ENCODE measurements at regions not wholly inside any gene's neighbourhood (a gene's known extent, or its start where the extent isn't known, plus 50 kb on each side); places are given as distances from the start of the nearest gene placed in this dataset.

DNA sequence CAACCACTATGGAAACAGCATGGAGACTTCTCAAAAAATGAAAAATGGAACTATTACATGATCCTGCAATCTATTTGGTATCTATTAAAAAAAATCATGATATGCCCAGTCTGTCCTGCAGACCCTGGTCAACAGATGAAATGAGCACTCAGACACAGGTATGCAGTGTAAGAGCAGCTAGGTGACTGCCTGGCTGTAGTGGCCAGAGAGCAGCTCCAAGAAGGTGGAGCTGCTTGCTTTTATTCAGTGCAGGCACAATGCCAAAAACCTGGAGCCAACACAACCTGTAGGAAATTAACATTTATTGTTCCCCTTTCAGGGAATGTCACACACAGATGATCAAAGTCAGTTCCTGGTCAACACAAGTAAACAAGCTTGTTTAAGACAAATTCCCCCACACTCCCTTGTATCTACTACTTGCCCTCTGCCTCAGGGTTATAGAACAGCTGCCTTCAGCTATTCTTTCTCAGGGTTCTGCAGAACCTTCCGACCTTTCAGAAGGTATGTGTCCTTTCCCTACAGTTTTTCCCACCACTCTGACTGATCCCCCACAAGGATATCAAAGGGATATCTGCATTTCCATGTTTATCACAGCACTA is 933.7 kb upstream of the SLITRK5 start:
- DNase-seq (ENCODE audit: low spot score) = no peak

DNA sequence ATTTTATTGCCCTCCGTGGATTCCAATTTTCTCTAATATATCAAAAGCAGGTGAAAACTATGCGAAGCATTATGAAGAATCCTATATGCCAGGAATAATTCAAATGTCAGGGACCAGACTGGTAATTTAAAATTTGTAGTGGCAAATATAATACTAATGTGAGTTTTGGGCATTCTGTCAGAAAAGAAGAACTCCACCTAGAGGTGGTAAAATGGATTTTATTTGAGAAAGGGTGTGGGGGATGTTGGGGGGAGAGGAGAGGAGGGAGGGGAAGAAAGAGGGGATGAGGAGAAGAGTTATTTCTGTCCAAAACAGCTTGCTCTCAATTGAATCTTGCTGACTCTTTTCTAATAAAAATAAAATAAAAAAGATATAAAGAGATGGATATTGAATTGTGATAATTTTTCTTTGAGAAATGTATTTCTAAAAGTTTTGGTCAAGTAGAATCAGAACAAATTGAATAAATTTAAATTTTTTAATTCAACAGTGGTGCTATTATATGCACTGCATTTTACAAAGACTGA is 929.3 kb upstream of the SLITRK5 start:
- no peak for DNase-seq (ENCODE audit: low spot score)

DNA sequence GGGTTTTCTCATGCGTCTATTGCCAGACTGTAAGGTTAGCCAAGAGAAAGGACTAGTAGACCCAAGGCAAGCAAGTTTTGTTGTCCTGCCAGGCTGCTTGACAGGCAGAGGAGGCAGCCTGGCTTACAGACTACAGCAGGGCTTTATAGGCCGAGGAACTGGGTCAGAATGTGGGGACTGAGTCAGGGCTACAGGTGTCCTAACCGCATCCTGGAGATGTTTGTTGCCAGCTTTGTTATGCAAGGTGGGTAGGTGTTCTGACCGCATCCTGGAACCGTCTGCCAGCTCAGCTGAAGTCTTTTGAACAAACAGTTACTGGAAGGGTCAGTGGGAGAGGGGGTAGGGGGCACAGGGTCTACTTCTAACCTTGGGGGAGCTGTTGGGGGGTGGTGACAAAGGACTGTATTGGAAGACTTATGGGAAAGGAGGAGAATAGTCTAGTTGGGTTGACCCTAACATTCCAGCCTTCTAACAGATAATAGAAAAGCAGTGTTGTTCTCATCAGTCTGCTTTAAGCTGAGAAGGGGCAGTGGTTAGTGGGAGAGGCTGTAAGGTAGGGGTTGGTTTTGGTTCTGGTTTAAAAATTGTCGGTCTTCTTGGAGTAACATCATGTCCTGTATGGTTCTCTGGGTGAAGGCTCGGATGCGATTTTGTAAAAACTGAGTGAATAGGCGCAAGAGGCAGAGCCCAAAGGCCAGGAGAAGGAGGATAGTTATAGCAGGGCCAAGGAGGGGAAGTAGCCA is 913.8 kb upstream of the SLITRK5 start:
- peak; percentile 12 for DNase-seq (ENCODE audit: low spot score)

DNA sequence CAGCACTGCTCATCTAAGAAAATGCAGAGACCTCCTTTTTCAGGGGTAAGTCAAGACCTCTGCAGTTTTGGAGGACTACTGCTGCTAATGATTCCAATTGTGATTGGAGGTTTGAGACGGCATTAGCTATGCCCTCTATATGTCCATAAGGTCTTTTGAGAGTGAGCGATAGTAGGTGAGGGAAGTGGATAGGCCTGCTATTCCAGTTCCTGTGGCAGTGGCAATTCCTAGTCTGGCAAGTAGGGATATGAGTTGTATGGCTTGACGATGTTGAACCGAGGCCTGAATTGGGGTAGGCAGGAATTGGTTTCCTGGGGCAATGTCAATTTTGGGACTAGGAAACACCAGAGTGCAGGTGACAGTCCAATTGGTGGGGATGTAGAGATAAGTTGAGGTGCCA is 913.1 kb upstream of the SLITRK5 start:
- no peak for DNase-seq (ENCODE audit: low spot score)

DNA sequence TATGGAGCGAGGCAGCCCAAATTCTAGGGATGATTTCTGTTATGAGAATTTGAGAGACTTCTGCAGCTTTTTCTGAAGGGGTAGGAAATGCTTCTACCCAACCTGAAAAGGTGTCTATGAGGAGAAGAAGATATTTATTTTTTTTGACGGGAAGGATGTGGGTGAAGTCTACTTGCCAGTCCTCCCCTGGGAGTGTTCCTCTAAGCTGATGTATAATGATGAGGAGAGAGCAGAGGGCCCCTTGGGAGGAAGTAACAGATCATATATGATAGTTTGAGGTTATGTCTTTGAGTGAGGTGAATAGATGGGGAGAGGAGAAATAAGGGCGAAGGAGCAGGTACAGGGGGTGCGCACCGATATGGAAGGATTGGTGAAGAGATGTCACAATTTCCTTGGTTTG is 910.6 kb upstream of the SLITRK5 start:
- DNase-seq (ENCODE audit: low spot score) = no peak

DNA sequence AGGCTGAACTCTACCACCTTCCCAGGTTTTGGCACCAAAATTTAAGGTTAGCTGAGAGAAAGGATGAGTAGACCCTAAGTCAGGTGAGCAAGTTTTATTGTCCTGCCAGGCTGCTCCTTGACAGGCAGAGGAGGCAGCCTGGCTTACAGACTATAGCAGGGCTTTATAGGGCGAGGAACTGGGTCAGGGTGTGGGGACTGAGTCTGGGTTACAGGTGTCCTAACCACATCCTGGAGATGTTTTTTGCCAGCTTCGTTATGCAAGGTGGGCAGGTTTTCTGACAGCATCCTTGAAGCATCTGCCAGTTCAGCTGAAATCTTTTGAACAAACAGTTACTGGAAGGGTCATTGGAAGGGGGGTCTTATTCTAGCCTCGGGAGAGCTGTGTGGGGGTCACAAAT is 905.7 kb upstream of the SLITRK5 start:
- DNase-seq (ENCODE audit: low spot score) = no peak

DNA sequence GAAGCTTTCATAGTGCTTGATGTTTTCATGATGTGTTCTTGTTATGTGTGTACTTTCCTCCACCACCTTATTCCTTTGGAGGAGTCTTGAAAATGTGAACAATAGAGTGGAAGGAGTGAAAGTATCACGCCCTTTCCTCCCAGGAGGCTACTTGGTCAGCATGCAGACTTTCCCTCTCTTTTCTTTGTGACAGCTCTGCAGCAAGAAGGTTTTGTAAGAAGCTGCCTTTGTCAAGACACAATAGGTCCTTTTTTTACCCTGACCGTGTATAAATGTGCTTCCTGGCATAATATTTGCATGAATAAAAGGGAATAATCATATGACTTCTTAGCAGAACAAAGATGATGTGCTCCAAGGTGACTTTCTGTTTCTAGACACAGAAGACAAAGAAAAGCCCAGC is 882.6 kb upstream of the SLITRK5 start:
- no peak for DNase-seq (ENCODE audit: low spot score)

DNA sequence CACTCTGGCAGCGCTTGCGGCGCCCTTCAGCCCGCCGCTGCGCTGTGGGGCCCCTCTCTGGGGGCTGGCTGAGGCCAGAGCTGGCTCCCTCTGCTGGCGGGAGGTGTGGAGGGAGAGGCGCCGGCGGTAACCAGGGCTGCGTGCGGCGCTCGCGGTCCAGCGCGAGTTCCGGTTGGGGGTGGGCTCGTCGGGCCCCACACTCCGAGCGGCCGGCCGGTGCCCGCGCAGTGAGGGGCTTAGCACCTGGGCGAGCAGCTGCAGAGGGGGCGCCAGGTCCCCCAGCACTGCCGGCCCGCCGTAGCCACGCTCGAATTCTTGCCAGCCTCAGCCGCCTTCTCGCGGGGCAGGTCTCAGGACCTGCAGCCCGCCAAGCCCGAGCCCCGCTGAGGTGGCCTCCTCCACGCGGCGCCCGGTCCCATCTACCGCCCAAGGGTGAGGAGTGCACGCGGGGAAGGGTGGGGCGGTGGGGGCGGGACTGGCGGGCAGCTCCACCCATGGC is 879.0 kb upstream of the SLITRK5 start:
- no peak for DNase-seq (ENCODE audit: low spot score)

DNA sequence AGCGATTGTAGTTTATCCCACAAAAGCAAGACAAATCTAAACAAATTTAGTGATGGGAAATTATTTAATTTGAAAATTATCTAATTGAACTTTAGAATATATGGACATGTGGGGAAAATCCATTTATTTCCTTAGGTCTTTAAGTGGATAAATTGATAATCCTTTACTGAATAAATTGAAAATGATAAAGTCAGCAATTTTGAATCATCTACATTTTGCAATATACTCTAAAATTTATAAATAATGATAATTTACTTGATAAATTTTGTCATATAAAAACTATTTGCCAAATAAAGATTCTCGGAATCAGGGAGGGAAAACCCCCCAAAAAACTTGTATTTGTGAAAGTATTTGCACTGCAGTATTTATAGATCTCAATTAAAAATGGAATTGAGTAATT is 875.3 kb upstream of the SLITRK5 start:
- no peak for DNase-seq (ENCODE audit: low spot score)

DNA sequence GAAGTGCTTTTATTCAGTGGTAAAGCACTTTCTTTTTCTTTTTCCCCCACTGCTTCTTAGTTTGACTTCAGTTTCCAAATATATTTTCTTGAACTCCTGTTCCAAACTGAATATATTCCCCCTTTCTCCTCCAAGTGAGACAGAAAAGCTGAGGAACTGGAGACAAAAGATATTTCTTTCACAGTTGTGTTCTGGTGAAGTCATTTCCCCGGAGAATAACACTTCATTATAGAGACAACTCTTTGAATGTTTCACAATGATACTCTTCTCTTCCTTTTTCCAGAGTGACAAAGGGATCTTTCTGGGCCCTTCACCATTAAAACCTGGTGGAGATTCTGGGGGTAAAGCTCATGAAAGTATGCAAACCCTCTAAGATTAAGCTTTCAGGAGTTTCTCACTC is 860.8 kb upstream of the SLITRK5 start:
- DNase-seq (ENCODE audit: low spot score) = no peak

DNA sequence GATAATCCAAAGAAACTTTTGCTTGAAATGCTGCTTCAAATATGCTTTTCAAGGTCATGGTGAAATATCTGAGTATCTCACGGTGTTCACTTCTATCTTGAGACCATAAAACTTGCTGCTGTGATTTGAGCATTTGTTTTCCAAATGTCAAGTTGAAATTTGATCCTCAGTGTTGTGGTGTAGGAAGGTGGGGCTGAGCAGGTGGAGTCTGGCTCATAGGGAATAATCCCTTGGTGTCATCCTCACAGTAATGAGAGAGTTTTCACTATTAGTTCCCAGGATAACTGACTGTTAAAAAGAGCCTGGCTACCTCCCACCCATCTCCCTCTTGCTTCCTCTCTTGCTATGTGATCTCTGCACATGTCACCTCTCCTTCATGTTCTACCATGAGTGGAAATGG is 858.0 kb upstream of the SLITRK5 start:
- DNase-seq (ENCODE audit: low spot score) = no peak

DNA sequence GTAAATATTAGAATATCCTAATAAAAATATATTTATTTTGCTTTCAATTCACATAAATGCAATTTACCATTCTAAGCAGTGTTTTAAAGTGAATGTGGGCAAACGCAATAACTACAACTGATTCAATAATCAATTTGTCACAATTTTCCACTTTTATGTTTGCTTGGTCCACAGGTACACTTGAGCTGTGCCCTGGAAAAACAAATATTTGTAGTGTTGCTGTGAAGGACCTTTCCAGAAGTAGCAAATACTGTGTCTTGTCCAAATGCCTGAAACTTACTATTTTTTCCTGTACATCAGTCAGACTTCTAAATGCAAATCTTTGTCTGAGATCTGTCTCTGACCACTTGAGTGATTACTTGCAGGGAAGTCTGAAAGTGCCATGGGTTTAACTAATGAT is 845.8 kb upstream of the SLITRK5 start:
- DNase-seq (ENCODE audit: low spot score) = no peak

DNA sequence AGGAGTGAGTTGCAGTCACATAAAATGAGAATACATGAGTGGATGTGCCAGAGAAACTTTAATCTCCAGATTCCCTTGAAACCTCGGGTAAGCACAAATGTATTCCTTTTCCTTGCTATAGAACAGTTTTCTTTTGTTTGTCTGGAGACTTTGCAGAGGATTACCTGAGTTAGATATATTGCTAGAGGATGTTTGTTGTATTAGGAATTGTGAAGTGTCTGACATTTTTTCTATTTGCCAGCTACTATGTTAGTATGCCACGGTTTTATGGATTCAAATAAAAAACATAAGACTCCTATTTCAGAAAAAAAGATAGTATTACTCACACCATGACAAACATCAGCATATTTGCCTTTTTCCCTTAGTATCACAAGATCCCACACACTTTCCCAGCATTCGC is 844.9 kb upstream of the SLITRK5 start:
- no peak for DNase-seq (ENCODE audit: low spot score)

DNA sequence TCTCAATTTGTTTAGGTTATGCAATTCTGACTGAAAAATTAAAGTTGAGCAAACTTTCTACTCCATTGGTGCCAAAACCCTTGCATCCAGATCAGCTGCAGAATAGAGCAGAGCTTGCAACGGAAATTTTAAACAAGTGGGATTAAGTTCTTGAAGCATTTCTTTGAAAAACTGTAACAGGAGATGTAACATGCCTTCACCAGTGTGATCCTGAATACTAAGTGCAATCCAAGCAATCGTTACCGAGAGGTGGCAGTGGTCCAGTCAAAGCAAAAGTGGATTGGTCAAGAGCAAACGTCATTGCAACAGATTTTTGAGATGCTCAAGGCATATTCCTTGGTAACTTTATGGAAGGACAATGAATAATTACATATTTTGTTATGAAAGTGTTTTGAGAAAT is 841.1 kb upstream of the SLITRK5 start:
- no peak for DNase-seq (ENCODE audit: low spot score)

DNA sequence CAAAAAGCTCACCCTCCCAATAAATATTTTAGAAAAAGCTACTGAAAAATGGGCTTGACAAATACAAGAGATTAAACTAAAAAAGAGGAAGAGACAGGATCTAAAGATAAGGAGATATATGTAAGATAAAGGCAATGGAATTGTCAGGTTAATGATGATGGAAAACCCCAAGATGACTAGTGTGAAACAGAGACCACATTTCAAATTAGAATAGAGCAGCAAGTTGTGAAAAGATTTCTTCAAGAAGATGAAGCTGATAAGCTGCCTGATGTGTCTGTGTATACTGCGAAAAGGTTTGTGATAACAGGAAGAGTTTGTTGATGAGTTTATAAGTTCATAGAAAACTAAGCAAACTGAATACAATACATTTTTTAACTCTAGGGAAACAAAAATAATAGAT is 840.1 kb upstream of the SLITRK5 start:
- no peak for DNase-seq (ENCODE audit: low spot score)

DNA sequence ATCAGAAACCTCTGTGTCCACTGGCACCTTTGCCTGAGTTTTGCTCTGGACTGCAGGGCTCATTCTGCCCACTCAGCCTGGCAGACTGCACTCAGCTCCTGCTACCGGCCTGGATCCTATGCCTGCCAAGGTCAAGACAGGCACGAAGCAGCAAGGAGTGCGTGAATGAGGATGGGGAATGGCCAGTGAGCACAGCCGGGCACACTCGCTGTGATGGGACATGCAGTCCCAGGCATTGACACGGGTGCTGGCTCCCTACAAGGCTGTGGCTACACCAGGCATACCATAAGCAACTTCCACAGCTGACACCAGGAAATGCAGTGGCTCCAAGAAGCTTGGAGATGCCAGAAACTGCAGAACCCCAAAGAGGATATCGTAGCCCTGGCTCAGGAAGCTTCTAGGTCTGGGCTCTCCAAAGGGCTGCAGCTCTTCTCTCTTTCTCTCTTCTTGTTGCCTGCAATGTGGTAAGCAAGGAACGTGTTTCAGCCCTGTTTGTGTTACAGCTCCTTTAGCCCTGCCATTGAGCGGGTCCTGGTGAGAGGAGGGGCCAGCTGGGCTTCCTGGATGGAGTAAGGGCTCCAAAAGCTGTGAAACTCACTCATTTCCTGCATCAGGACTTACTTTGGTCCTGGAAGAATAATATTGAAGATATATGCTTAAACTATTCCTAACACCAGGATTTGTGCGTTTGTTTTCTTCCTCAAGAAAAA is 832.6 kb upstream of the SLITRK5 start:
- no peak for DNase-seq (ENCODE audit: low spot score)

DNA sequence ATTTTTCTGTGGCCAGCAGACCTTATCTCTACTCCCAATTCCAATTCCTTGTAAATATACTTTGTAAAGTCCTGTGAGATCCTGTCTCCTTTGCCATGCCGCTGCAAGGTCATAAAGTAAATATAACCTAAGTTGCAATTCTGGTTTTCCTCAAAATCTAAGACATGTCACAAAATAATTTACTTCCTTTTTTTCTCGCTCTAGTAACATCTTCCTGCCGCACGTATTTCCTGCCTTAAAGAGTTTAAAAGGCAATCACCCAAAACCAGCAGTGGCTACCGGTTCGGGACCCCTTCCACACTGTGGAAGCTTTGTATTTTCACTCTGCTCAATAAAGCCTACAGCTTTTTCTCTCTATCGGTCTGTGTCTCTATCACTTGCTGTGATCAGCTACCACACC is 832.0 kb upstream of the SLITRK5 start:
- DNase-seq (ENCODE audit: low spot score) = no peak

DNA sequence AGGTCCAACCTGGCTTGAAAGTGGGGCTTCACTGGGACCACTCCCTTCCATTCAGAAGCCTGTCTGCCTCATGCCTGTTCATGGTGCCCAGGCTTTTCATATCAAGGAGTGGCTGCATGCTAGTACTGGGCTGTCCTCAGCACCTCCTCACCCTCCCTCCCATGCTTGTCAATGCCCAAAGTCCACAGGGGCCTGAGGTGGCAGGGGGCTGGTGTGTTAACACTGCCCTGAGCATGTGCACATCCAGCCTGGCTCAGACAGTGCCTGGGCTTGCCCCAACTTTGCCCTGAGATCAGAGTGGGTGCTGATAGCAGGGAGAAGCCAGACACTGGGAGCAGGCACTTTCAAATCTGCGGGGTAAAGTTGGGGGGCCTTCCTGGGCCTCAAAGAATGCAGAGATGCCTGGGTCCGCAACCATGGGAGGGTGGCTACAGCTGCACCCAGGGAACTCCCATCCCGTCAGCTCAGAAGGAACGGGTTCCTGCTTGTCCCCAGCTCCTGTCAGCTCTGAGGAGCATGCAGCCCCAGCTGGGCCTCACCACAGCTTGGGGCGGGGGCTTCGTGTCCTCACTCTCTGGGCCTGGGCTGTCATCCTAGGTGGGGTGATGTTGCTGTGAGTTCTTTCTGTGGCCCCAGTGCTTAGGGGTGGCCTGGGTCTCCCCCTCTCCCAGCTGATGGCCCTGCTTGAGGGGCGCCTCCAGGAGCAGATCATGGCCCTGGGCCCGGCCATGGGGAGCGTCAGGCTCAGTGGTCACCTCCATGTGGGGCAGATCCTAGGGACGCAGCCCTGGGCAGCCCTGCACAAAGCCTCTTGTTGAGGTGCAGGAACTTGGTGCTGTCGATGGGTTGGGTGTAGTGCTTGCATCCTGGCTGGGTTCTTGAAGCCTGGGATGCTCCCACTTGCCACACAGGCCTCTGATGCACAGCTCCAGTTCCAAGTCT is 830.6 kb upstream of the SLITRK5 start:
- DNase-seq (ENCODE audit: low spot score) = no peak

DNA sequence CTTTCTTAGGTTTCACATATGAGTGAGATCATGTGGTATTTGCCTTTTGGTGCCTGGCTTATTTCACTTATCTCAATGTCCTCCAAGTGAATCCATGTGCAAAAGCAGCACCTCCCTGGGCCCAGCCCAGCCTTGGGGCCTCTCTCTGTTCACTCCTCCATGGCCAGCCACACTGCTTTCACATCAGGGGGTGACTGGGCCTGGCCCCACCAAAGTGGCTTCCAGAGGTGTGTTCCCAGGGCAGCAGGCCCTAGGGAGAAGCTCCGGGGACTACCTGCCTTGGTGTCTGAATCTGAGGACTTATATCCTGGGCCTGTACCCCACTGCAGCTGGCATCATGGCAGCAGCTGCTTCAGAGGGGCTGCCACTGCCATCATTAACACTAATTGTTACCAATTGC is 829.9 kb upstream of the SLITRK5 start:
- DNase-seq (ENCODE audit: low spot score) = no peak

DNA sequence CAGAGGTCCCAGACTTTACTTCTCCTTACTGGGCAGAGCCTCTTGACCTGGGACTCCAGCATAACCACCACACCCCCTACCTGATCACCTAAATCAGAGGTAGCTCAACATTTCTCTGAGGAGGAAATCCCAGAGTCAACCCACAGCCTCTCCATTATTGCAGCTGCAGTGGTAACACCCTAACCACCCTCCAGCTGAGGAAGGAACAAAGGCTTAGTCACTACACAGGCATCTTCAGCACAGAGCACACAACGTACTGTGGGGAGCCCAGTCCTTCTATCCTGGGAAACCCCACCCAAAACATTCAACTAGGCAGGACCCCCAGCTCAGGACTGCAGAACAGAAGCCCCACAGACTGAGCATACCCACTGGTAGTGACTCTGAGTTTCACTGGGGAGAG is 824.7 kb upstream of the SLITRK5 start:
- DNase-seq (ENCODE audit: low spot score) = no peak

DNA sequence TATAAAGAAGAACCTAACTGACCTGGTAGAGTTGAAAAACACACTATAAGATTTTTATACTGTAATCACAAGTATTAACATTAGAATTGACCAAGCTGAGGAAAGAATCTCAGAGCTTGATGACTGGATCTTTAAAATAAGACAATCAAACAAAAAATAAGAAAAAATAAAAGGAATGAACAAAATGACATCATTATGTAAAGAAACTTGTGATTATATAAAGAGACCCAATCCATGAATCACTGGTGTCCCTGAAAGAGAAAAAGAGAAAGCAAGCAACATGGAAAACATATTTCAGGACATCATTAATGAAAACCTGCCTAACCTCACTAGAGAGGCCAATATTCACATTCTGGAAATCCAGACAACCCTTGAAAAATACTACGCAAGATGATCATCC is 822.5 kb upstream of the SLITRK5 start:
- DNase-seq (ENCODE audit: low spot score) = no peak

DNA sequence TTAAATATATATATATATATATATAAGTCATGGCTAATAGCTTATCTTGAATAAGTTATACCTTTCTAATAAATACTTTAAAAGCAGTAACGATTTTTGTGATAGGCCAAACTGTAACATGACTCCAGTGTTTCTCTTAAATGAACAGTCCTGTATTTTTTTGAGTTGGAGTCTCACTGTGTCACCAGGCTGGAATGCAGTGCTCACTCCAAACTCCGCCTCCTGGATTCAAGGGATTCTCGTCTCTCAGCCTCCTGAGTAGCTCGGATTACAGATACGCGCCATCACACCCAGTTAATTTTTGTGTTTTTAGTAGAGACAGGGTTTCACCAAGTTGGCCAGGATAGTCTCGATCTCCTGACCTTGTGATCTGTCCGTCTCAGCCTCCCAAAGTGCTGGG is 814.2 kb upstream of the SLITRK5 start:
- no peak for DNase-seq (ENCODE audit: low spot score)
